Right ventricle myocardium inferior (tissue), 1 donor: ENCODE measurements at regions not wholly inside any gene's neighbourhood (a gene's known extent, or its start where the extent isn't known, plus 50 kb on each side); places are given as distances from the start of the nearest gene placed in this dataset.
"Not testable (repeated sequence)": the region's sequence is repeated elsewhere in the genome, so short reads cannot be mapped to it uniquely, and the experiment has no call there.

ENCODE experiments used
- ATAC-seq: fragments of 200-7000 bp; cut with Tn5 transposase; one replicate; pipeline ENCODE4 v1.9.1; 2020; ENCODE audit warnings: mild to moderate bottlenecking, moderate library complexity
- DNase-seq: peaks from one replicate; pipeline ENCODE4 v3.0.0; 2021; ENCODE audit errors: missing footprints
- intact Hi-C: fragments of 100-400 bp; cut with DNase I; formaldehyde crosslinking; loops from one replicate; pipeline ENCODE4 v1.11.0; 2022
- donor health status: DM: no; HTN: yes; CAD: no; lungs with severe emphysema.

GRCh38 chr2:16202266-16203020 lies 262.1 kb downstream of the MYCN start:
- no peak for DNase-seq
- intact Hi-C loops, result no loop called here
- no peak for ATAC-seq

GRCh38 chr2:16201848-16202247 lies 261.5 kb downstream of the MYCN start:
- DNase-seq (no peak), ATAC-seq (no peak)
- intact Hi-C loops, result no loop called here

DNA sequence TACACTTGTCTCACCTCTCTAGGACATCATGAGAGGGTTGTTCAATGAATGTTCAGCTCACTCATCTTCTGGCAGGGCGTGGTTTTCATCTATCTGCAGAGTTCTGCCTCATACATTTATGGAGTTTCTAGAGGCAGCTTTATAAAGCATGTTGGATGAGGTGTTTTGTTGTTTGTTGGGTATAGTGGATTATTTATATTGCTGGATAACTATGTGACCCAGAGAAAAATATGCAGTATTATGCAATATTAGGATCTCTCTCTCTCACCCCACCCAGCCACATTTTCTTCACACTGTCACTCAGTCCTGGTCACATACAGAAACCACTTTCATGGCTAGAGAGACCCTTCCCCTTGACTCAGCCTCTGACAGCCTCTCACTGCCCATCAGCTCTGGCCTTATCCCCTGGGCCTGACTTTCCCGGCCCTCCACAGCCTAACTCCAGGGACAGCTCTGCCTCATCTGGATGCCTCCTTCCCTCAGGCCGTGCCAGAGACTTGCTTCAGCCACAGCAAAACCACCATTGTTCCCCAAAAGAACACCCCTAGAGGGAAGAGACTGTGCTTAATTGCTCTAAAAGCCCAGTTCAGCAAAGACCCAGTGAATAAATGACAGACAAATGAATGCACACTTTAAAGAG lies 260.3 kb downstream of the MYCN start:
- DNase-seq (no peak), ATAC-seq (no peak)
- intact Hi-C loops, result no loop called here

- ATAC-seq (no peak), DNase-seq (no peak)
- intact Hi-C loops, result no loop called here
These were observed 259.7 kb downstream of the MYCN start for GRCh38 chr2:16199882-16200553.

GRCh38 chr2:16199241-16199640 lies 258.9 kb downstream of the MYCN start:
- DNase-seq, intact Hi-C loops, ATAC-seq: not testable (repeated sequence)

- intact Hi-C loops, result no loop called here
- ATAC-seq (no peak), DNase-seq (no peak)
These were observed 258.0 kb downstream of the MYCN start for GRCh38 chr2:16198166-16198912.

DNA sequence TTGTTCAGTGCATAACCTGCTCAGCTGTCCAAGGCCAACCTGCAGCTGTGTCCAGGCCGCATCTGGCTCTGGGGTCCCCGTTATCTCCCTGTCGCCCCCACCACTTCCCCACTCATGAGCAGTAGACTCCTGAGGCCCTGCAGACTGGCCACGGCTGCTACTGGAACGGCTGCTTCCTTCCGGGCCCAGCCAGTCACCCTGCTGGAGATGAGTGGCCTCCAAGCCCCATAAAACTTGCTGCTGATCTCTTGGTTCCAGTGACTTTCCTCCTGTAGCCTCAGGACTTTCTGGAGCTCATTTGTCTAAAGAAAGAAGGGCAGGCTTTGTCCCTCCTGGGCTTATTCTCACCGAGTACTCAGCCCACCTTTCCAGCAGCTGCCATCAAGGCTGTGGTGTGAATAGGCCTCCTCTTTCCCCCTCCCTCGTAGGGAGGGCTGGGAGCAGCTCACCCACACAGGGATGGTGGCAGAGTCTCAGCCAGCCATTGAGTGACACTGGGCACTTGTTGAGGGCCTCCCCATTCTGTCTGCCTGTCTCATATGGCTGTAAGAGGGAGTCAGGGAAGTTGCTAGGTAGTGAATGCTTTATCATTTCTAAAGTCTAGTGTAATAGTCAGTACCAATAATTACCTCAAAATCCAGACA lies 257.3 kb downstream of the MYCN start:
- intact Hi-C loops, result no loop called here
- DNase-seq (no peak), ATAC-seq (no peak)

DNA sequence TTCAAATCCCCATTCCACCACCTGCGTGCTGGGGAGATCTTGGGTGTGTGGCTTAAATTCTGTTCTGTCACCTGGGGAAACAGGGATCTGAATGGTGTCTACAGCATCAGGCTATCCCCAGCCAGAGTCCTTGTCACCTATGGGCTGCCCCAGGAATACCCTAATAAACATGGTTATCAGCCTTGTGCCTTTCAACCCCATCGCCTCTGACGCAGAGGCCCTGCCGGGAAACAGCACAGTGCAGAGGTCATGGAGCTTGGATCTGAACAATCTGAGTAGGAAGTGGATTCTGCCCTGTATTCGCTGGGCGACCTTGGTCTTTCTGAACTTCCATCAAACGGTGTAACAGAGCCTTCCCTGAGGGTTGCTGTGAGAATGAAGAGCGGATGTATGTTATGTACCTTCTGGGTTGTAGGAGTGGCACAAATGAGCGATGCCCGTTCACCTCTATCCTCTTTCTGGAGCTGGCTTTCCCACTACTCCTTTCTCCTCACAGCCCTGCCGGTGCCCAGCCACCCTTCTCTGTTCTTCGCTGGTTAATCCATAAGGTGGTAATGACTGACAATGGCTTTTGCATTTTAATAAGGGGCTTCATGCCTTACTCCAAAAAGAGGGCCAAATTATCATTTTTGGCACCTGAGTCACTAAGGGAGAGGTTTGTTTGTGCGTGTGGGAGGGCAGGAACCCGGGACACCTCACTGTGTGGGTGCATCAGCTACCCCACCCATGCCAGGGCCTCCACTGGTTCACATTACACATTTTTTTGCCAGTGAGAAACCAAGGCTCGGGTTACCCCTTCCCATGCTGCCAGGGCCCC lies 256.5 kb downstream of the MYCN start:
- DNase-seq (no peak), ATAC-seq (no peak)
- intact Hi-C loops, result no loop called here

DNA sequence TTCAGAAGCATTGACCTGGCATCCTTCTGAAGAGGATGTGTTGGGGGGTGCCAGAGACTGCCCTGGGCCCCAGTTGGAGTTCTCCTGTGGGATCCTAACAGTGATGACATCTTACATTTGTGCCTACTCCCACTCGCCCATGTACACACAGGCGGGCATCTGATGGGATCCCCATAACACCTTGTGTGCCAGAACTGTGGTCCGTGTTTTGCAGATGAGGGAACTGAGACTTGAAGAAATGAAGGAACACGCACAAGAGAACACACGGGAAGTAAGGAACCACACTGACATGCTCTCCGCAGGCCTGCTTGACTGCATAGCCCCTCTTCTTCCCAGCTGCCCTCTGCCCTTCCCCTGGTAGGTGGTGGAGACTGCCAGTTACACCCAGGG lies 255.3 kb downstream of the MYCN start:
- ATAC-seq (no peak), DNase-seq (no peak)
- intact Hi-C loops, result no loop called here

DNA sequence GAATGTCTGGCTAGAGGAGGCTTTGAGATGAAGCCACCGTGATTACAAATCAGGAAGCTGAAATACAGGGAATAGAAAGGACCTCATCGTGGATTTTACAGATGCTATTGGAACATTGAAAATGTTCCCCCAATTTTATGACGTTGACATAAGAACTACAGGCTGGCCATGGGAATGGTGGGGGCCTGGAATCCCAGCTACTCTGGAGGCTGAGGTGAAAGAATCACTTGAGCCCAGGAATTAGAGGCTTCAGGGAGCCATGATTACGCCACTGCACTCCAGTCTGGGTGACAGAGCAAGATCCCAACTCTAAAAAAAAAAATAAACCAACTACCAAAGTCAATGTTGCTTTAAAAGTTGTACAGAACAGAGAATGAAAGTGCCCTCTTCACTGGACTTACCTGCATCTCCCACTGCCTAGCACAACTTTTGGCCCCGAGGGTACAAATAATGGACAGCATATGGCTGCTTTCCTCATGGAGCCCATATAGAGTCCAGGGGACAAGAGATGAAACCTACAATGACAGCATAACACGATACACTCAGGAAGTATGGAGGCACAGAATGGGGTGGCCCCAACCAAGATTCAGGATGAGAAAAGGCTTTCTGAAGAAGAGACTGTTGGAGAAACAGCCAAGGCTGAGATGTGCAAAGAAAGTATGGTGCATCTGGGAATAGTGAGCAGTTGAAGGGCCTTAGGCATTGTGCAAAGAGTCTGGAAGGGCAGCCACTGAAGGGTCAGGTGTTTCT lies 254.8 kb downstream of the MYCN start:
- intact Hi-C loops, result no loop called here
- ATAC-seq (no peak), DNase-seq (no peak)

GRCh38 chr2:16194530-16194929 lies 254.2 kb downstream of the MYCN start:
- ATAC-seq (no peak), DNase-seq (no peak)
- intact Hi-C loops, result no loop called here

DNA sequence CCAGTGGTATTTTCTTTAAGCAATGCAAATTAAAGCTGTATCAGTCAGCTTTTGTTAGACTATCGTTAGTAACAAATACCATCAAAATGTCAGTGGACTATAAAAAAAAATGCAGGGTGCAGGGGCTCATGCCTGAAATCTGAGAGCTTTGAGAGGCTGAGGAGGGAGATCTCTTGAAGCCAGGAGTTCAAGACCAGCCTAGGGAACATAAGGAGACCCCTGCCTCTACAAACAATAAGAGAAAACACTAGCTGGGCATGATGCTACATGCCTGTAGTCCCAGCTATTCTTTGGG lies 253.7 kb downstream of the MYCN start:
- ATAC-seq, result no peak
- intact Hi-C loops, result no loop called here
- DNase-seq, result no peak

GRCh38 chr2:16192416-16193216 lies 252.3 kb downstream of the MYCN start:
- intact Hi-C loops, result no loop called here
- DNase-seq, result no peak

GRCh38 chr2:16191431-16192200 lies 251.3 kb downstream of the MYCN start:
- intact Hi-C loops, result no loop called here
- ATAC-seq (no peak), DNase-seq (no peak)

More at GRCh38 chr2:16192416-16193216, 252.3 kb downstream of the MYCN start:
- ATAC-seq, result no peak

DNA sequence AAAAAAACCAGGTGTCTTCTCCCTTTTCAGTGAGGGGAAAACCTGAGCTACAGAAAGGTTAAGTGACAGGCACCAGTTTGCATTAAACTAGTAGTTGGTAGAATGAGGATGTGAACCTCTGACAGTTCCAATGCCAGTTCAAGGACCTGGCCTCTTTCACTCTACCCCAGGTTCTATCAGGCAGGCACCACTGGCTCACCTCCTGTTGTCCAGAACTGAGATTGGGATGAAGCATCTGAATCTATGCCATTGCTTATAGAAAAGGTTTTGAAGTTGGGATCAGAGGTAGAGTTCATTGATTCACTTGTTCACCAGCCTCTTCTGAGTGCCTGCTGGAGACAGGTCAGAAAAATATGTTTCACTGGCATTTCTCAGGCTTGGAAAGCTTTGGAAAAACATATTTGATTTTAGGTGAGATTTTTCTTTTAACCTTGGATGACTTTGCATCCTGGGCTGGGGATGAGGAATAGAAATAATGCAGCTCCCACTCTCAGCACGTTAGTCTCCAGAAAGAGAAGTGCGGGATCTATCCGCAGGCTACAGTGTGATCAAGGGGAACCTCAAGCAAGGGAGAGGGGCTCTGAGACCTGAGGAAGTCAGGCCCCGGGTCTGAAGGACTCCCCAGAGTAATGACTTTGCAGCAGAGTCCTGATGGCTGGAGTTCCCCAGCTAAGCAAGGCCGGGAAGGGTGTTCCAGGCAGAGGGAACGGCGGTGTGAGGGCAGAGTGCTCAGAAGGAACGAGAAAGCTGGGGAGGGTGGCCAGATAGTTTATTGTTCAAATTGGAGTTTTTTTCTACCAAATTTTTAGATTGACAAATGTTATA lies 250.3 kb downstream of the MYCN start:
- intact Hi-C loops, result no loop called here

DNA sequence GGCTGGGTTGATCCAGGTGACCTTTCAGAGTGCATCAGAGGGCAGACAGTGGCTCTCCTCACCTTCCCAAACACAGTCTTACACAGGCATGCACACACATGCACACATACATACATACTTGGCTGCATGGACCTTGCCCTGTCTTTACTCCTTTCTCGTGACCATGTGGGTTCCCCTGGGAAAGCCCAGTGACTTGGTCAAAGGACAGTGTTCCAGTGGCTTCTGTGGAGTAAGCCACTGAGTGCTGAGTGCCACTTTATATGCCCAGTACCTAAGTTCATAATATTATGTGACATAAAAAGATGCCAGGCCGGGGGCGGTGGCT lies 249.4 kb downstream of the MYCN start:
- no peak for DNase-seq
- no peak for ATAC-seq
- intact Hi-C loops, result no loop called here

More for the DNA sequence above, 250.3 kb downstream of the MYCN start:
- no peak for DNase-seq
- ATAC-seq, result no peak
